ENCODE measurements at regions not wholly inside any gene's neighbourhood (a gene's known extent, or its start where the extent isn't known, plus 50 kb on each side); places are given as distances from the start of the nearest gene placed in this dataset.
A peak's percentile ranks its signal among the peaks of the same experiment; 100 is the strongest.

DNA sequence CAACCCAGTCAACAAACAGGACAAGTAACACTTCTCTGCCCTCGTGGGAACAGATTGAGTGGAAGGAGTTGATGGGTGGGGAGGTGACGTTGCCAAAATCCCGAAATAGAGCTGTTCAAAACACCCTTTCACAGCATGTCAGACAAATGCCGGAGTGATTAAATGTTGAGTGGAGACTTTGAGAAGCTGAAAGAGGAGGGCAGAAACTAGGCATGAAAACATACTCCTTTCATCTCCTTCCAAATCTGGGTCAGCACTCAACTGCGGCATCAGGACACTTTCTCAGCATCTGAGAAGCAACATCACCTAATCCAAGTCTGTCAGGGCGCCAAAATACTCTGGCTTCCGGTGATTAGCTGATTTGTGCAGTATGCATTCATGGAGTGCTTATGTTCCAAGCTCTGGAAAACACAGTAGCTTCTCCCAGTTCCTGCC, 51.5 kb upstream of the MRI1 start:
- Histone ChIP-seq H3K4me3 (no peak overlapping the region), H3K27me3 (ENCODE audit: low read depth) (no peaks in the 10 kb centered on the region), H3K9me3 (replicated peaks) (peaks cover 23% of the 10 kb centered on the region), H3K4me1 (peaks cover 24% of the 10 kb centered on the region), H3K36me3 (no peaks in the 10 kb centered on the region), H3K27ac (replicated peaks) (peak overlapping the region; percentile 55)
- intact Hi-C loops (cut with micrococcal nuclease), result no loop called here
- peak; percentile 18 for DNase-seq
- TF ChIP-seq, protein P1, sequence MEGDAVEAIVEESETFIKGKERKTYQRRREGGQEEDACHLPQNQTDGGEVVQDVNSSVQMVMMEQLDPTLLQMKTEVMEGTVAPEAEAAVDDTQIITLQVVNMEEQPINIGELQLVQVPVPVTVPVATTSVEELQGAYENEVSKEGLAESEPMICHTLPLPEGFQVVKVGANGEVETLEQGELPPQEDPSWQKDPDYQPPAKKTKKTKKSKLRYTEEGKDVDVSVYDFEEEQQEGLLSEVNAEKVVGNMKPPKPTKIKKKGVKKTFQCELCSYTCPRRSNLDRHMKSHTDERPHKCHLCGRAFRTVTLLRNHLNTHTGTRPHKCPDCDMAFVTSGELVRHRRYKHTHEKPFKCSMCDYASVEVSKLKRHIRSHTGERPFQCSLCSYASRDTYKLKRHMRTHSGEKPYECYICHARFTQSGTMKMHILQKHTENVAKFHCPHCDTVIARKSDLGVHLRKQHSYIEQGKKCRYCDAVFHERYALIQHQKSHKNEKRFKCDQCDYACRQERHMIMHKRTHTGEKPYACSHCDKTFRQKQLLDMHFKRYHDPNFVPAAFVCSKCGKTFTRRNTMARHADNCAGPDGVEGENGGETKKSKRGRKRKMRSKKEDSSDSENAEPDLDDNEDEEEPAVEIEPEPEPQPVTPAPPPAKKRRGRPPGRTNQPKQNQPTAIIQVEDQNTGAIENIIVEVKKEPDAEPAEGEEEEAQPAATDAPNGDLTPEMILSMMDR (IDR thresholded peaks at IDR 0.05; ENCODE audit: borderline replicate concordance), result no peak

DNA sequence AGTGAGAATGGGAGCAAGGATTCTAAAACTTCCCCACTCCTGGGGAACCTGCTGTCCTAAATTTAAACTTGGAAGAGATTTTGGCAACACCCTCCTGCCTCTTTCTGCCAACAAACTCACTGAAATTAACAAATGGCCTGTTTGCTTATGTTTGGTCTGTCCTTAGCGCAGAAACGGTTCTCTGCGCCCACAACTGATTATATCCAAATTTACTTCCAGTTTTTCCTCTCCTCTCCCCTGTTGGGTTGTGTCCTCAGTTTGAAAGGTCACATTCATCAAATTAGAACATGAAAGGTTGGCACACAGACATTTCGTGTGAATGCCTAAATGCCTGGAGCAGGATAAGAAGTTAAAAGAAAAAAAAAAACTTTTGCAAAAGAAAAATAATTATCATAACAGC, 56.4 kb upstream of the MRI1 start:
- DNase-seq, result no peak
- TF ChIP-seq, protein P1 (IDR thresholded peaks at IDR 0.05; ENCODE audit: borderline replicate concordance), result no peak
- Histone ChIP-seq H3K36me3 (no peaks in the 10 kb centered on the region), H3K27me3 (ENCODE audit: low read depth) (no peaks in the 10 kb centered on the region), H3K27ac (replicated peaks) (peak overlapping the region; percentile 78), H3K4me3 (no peak overlapping the region), H3K4me1 (peaks cover 22% of the 10 kb centered on the region), H3K9me3 (replicated peaks) (peaks cover 20% of the 10 kb centered on the region)
- intact Hi-C loops (cut with micrococcal nuclease), result no loop called here

DNA sequence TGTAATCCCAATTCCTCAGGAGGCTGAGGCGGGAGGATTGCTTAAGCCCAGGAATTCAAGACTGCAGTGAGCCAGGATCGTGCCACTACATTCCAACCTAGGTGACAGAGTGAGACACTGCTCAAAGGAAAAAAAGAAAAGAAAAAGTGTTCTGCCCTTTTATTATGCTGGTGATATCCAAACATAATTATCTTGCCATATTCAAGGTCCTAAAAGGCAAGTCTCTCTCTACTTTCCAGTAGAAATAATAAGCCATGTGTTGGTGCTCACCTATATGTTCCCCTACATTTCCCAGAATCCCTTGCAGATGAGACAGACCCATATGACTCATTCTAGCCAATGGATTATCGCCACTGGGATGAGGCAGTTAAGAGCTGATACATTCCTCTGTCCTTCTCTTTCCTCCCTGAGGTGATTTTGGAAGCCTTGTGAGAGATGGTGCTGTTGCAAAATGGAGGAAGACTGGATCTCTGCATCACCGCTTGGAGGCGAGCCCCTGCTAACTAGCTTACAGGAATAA, 58.3 kb upstream of the MRI1 start:
- Histone ChIP-seq H3K4me1 (peaks cover 14% of the 10 kb centered on the region), H3K27ac (replicated peaks) (no peak overlapping the region), H3K36me3 (no peaks in the 10 kb centered on the region), H3K27me3 (ENCODE audit: low read depth) (peaks cover 10% of the 10 kb centered on the region), H3K9me3 (replicated peaks) (peaks cover 23% of the 10 kb centered on the region), H3K4me3 (no peak overlapping the region)
- intact Hi-C loops (cut with micrococcal nuclease), result no loop called here
- no peak for DNase-seq
- TF ChIP-seq, protein P1 (IDR thresholded peaks at IDR 0.05; ENCODE audit: borderline replicate concordance), result no peak

DNA sequence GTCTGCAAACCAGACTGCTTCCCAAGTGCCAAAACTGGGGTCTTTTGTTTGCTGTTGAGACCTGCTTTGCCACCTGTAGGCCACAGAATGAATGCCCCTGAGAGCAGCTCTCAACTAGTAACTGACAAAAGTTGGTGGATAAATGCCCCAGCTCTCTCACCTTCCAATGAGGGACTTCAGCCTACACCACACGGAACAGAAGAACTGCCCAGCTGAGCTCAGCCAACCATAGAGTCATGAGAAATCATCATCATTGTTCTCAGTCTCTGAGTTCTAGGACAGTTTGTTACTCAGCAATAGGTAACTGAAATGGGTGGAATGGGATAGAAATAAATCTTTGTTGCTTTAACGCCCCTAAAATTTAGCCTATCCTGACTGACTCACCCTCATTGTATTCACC, 59.1 kb upstream of the MRI1 start:
- DNase-seq, result no peak
- peaks cover 13% of the 10 kb centered on the region for H3K27me3 ChIP-seq (ENCODE audit: low read depth)
- peaks cover 23% of the 10 kb centered on the region for H3K9me3 ChIP-seq (replicated peaks)
- H3K36me3 ChIP-seq, result no peaks in the 10 kb centered on the region
- intact Hi-C loops (cut with micrococcal nuclease), result no loop called here
- no peak overlapping the region for H3K27ac ChIP-seq (replicated peaks)
- H3K4me3 ChIP-seq, result no peak overlapping the region
- H3K4me1 ChIP-seq, result peaks cover 14% of the 10 kb centered on the region
- TF ChIP-seq, protein P1 (IDR thresholded peaks at IDR 0.05; ENCODE audit: borderline replicate concordance), result no peak

DNA sequence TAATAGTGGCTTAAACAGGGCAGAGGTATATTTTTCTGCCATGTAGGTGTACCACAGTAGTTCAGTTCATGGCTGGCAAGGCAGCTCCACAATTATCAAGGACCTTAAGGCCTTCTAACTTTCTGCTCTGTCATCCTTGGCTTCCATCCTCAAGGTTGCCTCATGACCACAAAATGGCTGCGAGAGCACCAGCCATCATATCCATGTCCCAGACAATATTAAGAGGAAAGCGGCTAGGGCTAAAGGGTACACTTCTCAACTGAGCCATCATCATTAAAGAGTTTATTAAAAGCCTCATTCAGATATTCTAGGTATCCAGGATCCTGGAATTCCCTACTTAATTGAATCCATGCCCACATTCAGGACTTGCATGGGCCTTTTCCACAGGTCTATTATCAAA, 62.7 kb upstream of the MRI1 start:
- Histone ChIP-seq H3K4me1 (no peaks in the 10 kb centered on the region), H3K27me3 (ENCODE audit: low read depth) (peaks cover 14% of the 10 kb centered on the region), H3K9me3 (replicated peaks) (peaks cover 20% of the 10 kb centered on the region), H3K4me3 (no peak overlapping the region), H3K27ac (replicated peaks) (no peak overlapping the region), H3K36me3 (no peaks in the 10 kb centered on the region)
- intact Hi-C loops (cut with micrococcal nuclease), result no loop called here
- TF ChIP-seq, protein P1 (IDR thresholded peaks at IDR 0.05; ENCODE audit: borderline replicate concordance), result no peak
- no peak for DNase-seq

All from left ventricle myocardium inferior (tissue), 1 donor.